ENCODE measurements at regions not wholly inside any gene's neighbourhood (a gene's known extent, or its start where the extent isn't known, plus 50 kb on each side); places are given as distances from the start of the nearest gene placed in this dataset.

DNA sequence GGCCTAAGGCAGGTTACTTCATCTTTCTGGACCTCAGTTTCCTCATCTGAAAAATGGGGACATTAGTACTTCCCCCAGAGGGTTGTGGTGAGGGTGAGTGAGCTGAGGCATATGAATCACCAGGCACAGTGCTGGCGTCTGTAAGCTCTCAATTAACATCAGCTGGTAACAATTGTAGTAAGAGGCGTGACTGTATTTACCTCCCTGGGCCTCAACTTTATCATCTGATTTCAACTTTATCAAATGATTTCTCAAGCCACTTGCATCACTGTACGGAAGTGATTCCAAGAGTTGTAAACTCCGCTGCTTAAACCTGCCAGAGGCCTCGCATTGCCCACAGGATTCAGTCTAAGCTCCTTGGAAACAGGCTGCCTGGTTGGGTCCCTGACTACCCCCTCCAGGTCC is 53.6 kb upstream of the PKDCC start:
- peak in 1 of 3 donors; percentile 31 for TF ChIP-seq POLR2AphosphoS5 (IDR thresholded peaks at IDR 0.05)
- TF ChIP-seq, protein P1, sequence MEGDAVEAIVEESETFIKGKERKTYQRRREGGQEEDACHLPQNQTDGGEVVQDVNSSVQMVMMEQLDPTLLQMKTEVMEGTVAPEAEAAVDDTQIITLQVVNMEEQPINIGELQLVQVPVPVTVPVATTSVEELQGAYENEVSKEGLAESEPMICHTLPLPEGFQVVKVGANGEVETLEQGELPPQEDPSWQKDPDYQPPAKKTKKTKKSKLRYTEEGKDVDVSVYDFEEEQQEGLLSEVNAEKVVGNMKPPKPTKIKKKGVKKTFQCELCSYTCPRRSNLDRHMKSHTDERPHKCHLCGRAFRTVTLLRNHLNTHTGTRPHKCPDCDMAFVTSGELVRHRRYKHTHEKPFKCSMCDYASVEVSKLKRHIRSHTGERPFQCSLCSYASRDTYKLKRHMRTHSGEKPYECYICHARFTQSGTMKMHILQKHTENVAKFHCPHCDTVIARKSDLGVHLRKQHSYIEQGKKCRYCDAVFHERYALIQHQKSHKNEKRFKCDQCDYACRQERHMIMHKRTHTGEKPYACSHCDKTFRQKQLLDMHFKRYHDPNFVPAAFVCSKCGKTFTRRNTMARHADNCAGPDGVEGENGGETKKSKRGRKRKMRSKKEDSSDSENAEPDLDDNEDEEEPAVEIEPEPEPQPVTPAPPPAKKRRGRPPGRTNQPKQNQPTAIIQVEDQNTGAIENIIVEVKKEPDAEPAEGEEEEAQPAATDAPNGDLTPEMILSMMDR (IDR thresholded peaks at IDR 0.05): no peak
- no peak for TF ChIP-seq EP300 (IDR thresholded peaks at IDR 0.05)
- no peak for TF ChIP-seq POLR2A (IDR thresholded peaks at IDR 0.05)

All from stomach (tissue), 4 donors.